ENCODE measurements at regions not wholly inside any gene's neighbourhood (a gene's known extent, or its start where the extent isn't known, plus 50 kb on each side); places are given as distances from the start of the nearest gene placed in this dataset.

- TF ChIP-seq, protein P1, sequence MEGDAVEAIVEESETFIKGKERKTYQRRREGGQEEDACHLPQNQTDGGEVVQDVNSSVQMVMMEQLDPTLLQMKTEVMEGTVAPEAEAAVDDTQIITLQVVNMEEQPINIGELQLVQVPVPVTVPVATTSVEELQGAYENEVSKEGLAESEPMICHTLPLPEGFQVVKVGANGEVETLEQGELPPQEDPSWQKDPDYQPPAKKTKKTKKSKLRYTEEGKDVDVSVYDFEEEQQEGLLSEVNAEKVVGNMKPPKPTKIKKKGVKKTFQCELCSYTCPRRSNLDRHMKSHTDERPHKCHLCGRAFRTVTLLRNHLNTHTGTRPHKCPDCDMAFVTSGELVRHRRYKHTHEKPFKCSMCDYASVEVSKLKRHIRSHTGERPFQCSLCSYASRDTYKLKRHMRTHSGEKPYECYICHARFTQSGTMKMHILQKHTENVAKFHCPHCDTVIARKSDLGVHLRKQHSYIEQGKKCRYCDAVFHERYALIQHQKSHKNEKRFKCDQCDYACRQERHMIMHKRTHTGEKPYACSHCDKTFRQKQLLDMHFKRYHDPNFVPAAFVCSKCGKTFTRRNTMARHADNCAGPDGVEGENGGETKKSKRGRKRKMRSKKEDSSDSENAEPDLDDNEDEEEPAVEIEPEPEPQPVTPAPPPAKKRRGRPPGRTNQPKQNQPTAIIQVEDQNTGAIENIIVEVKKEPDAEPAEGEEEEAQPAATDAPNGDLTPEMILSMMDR (IDR thresholded peaks at IDR 0.05; ENCODE audit: low read depth, low read length), result no peak
- no peak for TF ChIP-seq EZH2phosphoT487 (IDR thresholded peaks at IDR 0.05; ENCODE audit: low read depth)
Measured at GRCh38 chr18:62651276-62652056, 63.9 kb upstream of the PHLPP1 start.
